ENCODE measurements at regions not wholly inside any gene's neighbourhood (a gene's known extent, or its start where the extent isn't known, plus 50 kb on each side); places are given as distances from the start of the nearest gene placed in this dataset.

- Histone ChIP-seq H3K4me3 (no peak overlapping the region), H3K36me3 (no peaks in the 10 kb centered on the region), H3K27ac (no peak overlapping the region), H3K4me1 (no peaks in the 10 kb centered on the region), H3K27me3 (peaks cover 91% of the 10 kb centered on the region), H3K9me3 (no peaks in the 10 kb centered on the region)
- no peak for TF ChIP-seq CTCF (IDR thresholded peaks at IDR 0.05)
- no peak for DNase-seq (ENCODE audit: low spot score in 2 of 2)
- WGBS: 7% methylated on average over 25 of the region's 28 CpGs
These were observed 58.0 kb upstream of the PAX2 start for GRCh38 chr10:100687143-100688003.

- 25% methylated on average over 6 of the region's 6 CpGs for WGBS
- Histone ChIP-seq H3K4me3 (no peak overlapping the region), H3K36me3 (no peaks in the 10 kb centered on the region), H3K27me3 (peaks cover 89% of the 10 kb centered on the region), H3K9me3 (no peaks in the 10 kb centered on the region), H3K27ac (no peak overlapping the region), H3K4me1 (no peaks in the 10 kb centered on the region)
- DNase-seq (ENCODE audit: low spot score in 2 of 2): no peak
- TF ChIP-seq EP300 (IDR thresholded peaks at IDR 0.05) (no peak), CTCF (IDR thresholded peaks at IDR 0.05) (no peak), POLR2A (IDR thresholded peaks at IDR 0.05) (no peak), POLR2AphosphoS5 (IDR thresholded peaks at IDR 0.05) (no peak)
These were observed 57.2 kb upstream of the PAX2 start for GRCh38 chr10:100688201-100688600.

- H3K4me1 ChIP-seq: no peaks in the 10 kb centered on the region
- peaks cover 45% of the 10 kb centered on the region for H3K27me3 ChIP-seq
- no peak overlapping the region for H3K27ac ChIP-seq
- TF ChIP-seq EP300 (IDR thresholded peaks at IDR 0.05) (no peak), POLR2AphosphoS5 (IDR thresholded peaks at IDR 0.05) (no peak), CTCF (IDR thresholded peaks at IDR 0.05) (no peak), POLR2A (IDR thresholded peaks at IDR 0.05) (no peak)
- WGBS: 73% methylated on average over 5 of the region's 5 CpGs
- no peak for DNase-seq (ENCODE audit: low spot score in 2 of 2)
- H3K4me3 ChIP-seq: no peak overlapping the region
- H3K36me3 ChIP-seq: no peaks in the 10 kb centered on the region
- H3K9me3 ChIP-seq: no peaks in the 10 kb centered on the region
These were observed 51.6 kb upstream of the PAX2 start for GRCh38 chr10:100693821-100694220.
